NCI-H146 treated with DMSO at 0.1 percent for 48 hours (cell line): ENCODE measurements at regions not wholly inside any gene's neighbourhood (a gene's known extent, or its start where the extent isn't known, plus 50 kb on each side); places are given as distances from the start of the nearest gene placed in this dataset.

Experiments
- DNase-seq: peaks from one replicate; lab custom pipeline; 2025; ENCODE audit not compliant: unreplicated experiment; lab: John Stamatoyannopoulos, UW

DNA sequence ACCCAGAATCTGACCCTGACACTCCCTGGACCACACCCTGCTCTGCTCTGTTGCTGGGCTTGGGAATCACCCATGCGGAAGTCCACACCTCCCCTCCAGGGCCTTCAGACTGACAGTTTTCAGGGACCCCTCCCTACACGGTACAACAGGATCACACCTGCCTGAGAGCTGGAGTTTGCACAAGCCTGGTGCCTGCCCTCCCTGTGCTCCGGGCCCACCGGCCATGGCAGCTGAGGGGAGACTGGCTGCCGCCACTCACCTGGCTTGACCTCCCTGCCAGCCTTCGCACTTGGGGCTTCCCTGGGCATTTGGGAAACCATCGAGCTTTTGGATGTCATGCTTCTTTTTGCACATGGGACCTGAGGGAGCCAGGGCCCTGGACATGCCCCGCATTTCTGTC lies 95.9 kb upstream of the ANKRD34C start:
- DNase-seq = no peak

DNA sequence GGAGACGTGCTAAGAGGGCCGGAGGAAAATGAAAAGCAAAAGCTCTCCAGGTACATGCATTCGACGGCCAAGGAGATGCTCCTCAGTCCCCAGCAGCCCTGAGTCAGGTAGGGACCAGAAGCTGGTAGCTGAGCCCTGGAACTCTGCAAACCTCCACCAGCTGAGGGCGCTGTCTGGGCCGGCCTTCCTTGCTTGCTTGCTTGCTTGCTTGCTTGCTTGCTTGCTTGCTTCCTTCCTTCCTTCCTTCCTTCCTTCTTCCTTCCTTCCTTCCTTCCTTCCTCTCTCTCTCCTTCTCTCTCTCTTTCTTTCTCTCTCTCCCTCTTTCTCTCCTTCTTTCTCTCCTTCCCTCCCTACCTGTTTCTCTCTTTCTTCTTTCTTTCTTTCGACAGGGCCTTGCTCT lies 94.6 kb upstream of the RASGRF1 start:
- DNase-seq = no peak

DNA sequence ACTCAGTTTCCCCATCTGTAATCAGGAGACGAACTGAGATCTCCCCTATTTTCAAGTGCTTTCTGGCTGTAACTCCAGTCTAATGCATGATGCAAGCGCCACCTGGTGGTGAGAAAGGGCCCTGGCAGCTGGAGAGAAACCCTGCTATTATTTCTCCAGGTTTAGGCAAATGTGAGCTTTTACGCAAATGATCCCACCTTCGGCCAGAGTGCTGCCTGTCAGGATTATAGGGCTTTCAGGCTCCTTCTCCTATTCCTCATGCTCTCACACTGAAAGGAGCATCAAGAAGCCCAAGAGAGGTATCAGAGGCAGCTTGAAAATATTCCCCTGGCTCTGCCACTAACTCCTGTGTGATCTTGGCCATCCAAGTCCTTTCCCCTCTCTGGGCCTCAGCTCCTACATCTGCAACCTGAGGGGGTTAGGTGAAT lies 93.9 kb upstream of the RASGRF1 start:
- DNase-seq = peak; percentile 14

DNA sequence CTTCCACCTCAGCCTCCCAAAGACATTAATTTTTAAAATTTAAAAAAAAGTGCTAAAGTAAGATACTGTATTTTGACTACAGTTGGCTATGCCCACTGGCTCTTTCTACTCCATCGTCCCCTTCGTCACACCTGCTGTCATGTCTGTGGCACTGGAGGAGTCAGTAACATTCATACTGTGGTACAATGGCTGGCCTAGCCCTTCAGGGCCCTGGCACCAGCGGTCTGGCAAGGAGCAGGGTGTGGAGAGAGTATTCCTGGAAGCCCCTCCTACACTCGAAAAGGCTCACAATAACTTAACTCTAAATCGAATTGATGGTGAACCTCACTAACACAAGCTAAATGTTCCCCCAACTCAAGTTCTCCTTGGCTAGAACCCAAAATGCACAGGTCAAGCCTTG lies 89.7 kb upstream of the RASGRF1 start:
- DNase-seq = no peak

DNA sequence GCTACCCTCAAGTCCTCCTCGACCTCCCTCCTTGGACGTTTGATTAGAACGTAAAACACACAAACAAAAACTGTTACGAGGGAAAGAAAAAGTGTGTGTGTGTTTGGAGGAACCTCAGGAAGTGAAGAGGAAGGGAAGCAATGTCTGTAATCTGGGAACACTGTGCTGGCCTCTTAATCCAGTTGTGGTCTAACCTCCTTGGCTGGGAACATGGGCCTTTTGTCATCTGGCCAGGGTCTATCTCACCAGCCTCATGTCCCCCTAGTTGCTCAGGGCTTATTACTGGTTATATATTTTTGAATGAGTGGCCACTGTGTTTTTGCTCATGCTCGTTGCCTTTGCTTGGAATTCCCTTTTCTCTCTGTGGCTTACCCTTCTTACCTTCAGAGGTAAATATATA lies 89.0 kb upstream of the RASGRF1 start:
- DNase-seq = no peak

DNA sequence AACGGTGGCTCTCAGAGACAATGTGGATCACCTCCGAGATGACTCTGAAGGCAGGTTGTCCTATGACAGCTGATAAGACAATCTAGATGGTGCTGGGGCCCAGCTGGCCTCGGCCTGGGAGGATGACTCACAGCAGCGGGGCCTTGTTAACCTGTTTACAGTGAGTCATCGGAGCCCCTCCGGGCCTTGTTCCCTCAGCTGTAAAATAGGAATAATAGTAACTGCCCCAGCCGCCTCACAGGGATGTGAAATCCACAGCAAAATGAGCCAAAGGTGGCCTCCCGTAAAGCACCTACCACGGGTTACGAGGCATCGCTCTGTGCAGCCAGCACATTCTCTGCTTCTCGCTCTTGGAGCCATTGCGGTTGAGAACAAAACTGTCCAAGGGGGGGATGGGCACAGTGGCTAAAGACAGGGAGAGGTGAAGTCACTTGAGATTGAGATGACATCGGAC lies 88.6 kb upstream of the RASGRF1 start:
- DNase-seq = peak; percentile 55

DNA sequence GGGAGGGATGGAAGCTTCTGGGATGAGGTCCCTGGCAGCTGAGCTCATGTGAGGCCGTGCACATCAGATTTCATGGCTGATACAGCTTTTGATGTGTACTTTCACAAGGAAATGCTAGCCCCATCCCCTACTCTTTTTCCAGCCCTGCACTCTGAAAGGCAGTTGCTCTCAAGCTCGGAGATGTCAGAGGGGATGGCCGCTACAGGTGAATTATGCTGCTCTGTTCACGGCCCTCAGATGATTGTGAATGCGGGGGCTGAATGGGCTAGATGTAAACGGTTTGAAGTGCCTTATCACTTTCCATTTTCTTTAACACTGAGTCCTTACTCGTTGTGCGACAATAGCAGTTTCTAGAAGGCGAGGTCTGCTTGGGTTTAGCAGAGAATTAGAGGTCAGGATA lies 88.0 kb upstream of the RASGRF1 start:
- DNase-seq = no peak

DNA sequence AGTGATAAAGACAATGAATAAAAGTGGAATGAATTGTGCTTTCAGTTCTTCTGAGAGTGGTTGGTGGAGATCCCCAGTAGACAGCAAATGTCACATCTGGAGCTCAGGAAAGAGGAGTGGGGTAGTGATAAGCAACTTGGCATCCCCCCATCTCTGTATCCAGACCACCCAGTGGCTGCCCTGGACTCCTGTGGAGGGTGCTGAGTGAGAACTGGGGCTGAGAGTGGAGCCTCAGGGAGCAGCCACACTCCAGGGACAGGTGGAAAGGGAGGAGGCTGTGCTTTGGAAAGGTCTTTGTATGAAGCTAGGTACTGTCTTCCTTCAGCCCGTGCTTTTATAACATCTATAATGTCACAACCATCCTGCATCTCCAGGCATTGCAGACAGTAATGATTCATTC lies 85.6 kb upstream of the RASGRF1 start:
- DNase-seq = no peak

DNA sequence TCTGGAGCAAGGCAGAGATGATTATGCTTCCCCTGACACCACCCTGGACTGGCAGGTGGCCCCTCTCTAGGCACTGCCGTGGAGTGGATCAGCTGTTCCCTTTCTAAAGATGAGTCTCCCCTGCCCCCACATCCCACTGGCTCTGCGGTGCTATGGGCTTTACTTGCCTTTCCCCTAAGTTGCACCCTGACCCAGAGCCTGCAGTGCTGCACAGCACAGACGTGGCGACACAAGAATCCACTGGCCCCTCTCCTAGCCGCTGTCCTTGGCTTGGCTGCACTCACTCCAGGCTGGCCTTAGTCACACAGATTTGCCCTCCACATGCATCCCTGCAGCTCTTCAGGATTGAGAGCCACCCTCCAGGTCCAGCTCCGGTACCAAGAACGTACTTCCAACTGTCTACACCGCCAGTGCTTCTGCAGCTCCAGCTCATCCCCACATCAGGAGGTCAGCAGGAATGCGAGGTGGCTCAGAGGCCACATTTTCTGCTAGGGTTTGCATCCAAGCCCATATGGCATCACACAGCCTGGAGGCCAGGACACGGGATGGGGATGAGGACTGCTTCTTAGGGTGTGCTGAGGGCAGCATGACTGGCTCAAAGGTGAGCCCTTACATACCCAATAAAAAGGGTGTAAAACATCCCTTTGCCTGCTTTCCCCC lies 82.4 kb upstream of the RASGRF1 start:
- DNase-seq = no peak

DNA sequence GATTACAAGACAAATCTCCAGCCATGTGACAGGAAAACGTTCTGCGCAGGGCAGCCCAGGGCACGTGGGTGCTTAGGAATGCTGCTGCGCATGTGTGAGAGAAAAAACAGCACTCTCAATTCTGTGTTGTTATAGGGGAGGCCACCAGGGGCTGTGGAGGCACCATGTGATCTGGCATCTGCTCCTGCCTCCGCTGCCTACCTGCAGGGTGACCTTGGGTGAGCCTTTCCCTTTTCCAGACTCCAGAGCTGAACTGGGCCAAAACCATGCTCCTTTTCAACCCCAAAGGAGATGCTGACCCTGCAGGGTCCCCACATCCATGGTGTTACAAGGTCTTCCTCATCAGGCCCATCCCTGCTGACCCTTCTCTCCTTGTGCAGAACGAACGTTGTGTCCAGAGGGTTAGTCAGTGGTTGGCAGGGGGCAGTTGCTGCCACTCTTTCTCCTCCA lies 81.5 kb upstream of the RASGRF1 start:
- DNase-seq = no peak

DNA sequence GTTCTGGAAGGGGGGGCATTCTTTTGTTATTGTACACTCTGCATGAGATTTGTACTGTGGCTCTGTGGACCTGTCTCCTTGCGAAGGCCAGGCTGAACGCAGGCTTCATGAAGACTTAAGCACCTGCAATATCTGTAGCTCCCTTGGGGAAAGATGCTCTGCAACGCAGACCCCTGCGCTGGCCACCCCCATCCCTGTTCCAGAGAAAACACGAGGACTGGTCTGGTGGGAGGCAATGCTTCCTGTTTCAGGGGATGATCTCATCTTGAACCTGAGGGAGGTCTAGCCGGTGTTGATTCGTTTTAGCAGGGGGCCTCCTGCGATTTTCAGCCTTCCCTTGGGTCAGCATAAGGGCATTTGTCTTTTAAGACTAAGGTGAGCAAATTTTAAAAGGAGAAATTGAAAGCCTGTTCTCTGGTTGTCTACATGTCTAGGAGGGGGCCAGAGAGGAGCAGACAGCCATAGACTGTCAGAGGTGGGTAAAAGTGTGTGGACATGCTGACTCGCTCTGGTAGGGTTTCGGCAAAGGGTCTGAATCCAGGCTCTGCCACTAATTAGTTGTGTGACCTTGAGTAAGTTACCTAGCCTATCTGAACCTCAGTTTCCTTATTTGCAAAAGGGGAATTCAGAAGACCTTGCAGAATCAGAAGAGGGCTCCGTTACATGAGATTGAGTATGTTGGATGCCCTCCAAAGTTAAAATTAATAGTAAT lies 80.9 kb upstream of the RASGRF1 start:
- no peak for DNase-seq

DNA sequence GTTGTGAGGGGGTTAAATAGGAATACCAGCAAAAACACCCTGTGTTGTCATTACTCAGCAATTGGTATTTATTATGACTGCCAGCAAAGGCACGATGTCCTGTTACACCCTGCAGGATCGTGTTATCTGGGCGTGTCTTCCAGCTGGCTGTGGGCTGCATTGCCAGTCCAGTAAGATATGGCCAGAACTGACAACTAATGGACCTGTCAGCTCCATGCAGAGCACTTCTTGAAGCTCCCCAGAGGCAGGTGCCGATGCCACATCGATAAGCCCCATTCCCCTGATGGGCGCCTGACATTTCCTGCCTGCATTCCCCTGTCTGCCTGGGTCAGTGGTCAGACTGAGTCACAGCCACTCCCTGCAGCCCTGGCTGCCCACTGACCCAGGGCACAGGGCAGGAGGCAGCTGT lies 79.7 kb upstream of the RASGRF1 start:
- no peak for DNase-seq

DNA sequence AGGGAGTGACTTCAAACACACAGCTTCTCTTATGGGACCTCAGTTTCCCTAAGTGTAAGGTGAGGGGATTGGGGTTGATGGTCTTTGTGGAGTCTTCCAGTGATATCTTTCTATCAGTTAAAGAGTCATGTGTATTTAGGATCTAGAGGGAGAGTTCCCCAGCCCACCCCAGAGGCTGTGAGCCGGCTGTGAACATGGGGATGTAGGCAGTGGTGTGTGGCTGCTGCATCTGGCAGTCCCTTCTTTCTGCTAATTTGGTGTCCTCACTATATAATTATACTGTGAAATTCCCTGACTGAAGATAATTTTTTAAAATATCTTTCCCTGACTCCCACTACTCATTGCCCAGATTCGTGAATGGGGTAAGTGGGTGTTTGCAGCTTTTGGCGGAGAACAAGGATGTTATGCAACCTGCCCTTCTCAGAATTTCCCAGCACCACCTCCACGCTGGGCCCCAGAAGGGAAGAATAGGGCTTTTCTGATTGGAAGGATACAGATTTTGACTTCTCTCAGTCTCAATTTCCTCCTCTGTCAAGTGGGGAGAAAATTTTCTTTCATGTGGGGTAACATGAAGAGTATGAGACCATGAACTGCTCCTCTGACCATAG lies 79.0 kb upstream of the RASGRF1 start:
- DNase-seq = no peak

DNA sequence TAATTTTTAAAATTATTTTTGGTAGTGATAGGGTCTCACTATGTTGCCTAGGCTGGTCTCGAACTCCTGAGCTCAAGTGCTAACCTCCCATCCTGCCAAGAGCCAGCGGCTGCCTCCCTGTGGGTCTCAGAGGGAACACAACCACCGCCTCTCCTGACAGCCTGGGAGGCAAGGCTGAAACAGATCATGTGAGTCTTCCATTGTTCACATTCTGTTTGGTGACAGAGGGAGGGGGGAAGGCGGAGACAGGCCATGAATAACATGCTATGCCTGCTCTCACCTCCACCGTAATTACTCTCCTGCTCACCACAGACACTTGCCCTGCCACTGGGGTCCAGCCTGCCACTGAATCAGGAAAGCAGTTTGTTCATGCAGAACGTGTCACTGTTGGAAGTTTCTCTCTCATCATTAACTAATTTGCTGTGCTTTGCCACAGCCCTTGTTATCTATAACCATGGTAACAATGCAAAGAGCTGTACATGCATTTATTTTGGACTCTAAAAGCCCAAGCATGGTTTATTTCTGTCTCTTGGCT lies 78.4 kb upstream of the RASGRF1 start:
- DNase-seq = peak; percentile 72

DNA sequence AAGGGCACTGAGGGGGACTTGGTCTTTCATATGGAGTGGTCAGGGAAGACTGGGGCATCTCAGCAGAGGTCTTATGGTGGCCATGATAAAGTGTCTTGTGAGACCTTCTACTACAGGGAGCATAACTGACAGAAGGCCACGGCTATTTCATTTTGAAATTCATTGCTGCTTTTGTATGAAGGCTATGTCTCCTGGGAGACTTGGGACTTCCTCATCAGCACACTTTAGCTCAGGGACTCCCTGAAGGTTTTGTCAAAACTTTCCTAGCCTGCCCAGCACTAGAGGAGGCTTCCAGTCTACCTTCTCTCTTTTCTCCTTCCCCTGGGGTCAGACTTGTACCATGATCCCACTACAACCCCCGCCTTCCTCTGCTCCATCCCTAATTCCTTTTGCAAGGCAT lies 77.2 kb upstream of the RASGRF1 start:
- no peak for DNase-seq

DNA sequence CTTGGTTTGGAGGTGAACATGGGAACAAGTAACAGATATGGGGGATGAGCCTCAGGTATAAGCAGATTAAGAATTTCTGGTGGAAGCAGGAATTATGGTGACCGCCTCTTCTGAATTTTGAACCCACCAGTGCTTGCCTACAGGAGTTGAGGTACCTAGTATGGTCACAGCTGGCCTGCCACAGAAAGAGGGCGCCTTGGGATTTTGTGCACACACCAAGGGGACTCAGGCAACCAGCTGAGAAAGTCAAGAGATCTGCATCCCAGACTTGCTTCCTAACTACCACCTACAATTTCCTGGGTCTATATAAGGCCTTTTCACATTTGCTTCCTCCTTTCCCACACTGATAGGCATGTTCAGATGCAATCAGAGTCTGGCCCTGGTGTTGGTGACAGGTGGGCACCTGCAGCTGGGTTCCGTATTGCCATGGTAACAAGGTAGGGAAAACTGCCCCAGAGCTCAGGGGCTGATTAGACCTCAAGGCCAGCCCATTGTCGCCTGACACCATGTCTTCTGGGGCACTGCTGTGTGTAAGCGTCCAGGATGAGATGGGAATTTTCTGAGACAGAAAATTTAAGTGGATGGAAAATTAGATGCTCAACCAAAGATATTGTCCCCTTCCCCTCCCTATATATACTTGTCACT lies 75.9 kb upstream of the RASGRF1 start:
- no peak for DNase-seq

DNA sequence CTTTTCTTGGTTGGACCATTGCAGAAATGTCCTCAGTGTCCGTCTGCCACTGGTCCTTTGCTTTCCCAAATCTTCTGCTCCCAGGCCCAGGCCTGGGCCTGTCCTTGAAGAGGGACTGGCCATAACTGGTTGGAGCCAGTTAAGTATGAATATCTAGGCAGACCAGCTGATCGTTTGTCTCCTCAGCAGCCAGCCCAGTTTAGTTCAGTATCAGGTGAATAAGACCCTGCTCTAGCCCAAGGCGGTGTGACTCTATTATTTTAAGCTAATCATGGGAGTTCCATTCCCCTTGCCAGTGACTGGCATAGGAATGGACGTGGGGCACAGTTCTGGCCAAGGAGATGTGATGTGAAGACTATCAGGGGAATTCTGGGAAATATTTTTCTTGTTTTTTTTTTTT lies 73.9 kb upstream of the RASGRF1 start:
- no peak for DNase-seq

DNA sequence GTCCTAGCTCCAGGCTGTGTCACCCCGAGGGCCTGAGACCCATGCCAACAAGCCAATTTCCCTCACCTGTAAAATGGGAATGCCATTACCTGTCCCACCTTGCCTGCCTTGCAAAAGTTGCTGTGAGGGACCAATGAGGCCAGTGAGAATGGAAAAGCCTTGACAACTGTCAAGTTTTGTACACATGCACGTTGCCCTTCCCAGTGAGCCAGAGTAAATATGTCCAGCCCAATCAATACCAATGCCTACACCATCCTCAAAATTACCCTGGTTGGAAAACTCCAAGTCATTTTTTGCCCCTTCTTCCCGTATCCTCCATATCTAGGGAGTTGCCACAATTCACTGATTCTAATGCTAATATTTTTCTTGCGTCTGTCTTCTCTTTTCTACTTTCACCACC lies 73.5 kb upstream of the RASGRF1 start:
- DNase-seq = no peak

DNA sequence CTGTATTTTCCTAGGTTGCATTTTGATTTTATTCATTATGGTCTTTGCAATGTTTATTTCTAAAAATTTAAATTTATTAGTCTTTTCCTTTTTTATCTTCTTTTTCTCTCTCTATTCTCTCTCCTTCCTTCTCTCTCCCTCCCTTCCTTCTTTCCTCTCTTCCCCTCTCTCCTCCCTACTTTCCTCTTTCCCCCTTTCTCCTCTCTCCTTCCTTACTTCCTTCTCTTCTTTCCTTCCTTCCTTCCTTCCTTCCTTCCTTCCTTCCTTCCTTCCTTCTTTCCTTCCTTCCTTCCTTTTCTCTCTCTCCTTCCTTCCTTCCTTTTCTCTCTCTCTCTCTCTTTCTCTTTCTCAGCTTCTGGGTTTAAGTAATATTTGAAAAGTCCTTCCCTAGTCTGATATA lies 72.8 kb upstream of the RASGRF1 start:
- no peak for DNase-seq

DNA sequence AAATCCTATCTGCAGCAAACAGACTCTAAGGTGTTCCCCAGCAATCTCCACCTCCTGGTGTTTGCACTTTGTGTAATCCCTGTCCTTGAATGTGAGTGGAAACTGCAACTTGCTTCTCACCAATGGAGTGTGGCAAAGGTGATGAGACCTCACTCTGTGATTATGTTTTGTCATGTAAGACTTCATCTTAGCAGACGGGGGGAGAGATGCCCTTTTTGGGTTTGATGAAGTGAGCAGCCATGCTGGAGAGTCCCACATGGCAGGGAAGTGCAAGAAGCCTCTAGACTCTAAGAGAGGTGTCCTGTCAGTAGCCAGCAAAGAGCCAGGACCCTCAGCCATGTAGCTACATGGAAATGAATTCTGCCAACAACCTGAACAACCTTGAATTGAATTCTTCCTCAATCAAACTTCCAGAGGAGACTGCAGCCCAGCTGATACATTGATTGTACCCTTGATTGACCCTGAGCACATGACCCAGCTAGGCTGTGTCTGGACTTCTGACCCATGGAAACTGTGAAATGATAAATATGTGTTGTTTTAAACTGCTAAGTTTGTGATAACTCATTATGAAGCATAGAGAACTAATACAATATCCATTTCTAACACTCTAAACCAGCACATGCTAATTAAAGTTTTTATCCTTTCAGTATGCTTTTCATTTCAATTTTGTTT lies 71.4 kb upstream of the RASGRF1 start:
- DNase-seq = no peak

DNA sequence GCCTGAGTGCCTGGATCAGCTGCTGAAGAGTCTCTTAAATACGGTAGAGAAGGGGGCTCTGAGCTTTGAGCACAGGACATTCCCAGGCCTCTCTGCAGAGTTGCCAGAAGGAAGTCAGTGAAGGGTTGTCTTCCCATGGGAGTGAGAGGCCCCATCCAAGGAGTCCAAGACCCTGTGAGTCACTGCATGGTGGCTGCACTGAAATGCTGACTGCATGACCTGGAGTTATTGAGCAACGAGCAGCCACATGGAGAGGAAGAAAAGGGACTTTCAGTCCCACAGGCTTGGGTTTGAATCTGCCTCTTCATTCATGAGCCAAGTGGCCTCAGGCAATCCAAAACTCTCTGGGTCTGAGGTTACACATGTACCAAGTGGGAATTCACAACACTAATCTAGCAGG lies 69.6 kb upstream of the RASGRF1 start:
- no peak for DNase-seq
